Parathyroid adenoma (tissue), 2 donors: ENCODE measurements at regions not wholly inside any gene's neighbourhood (a gene's known extent, or its start where the extent isn't known, plus 50 kb on each side); places are given as distances from the start of the nearest gene placed in this dataset.

Experiments used
- H2AFZ ChIP-seq: fragments of 300-600 bp; sonication (generic); one replicate; pipeline ENCODE4 v1.7.0; 2017; ENCODE audit warnings: antibody characterized with exemption, mild to moderate bottlenecking
- H3K27ac ChIP-seq: fragments of 300-600 bp; sonication (generic); one replicate; pipeline ENCODE4 v1.7.0; 2017
- H3K27me3 ChIP-seq: fragments of 300-600 bp; sonication (generic); one replicate; pipeline ENCODE4 v1.7.0; 2017; ENCODE audit warnings: low read length; ENCODE audit not compliant: control insufficient read depth, insufficient read depth
- H3K36me3 ChIP-seq: fragments of 300-600 bp; sonication (generic); one replicate; pipeline ENCODE4 v1.7.0; 2017; ENCODE audit warnings: low read length; ENCODE audit not compliant: control insufficient read depth, insufficient read depth
- H3K4me1 ChIP-seq: fragments of 300-600 bp; sonication (generic); one replicate; pipeline ENCODE4 v1.7.0; 2017; ENCODE audit warnings: control low read depth
- H3K4me2 ChIP-seq: fragments of 300-600 bp; sonication (generic); one replicate; pipeline ENCODE4 v1.7.0; 2017; ENCODE audit warnings: low read length
- H3K4me3 ChIP-seq: fragments of 300-600 bp; sonication (generic); one replicate; pipeline ENCODE4 v1.7.0; 2017; ENCODE audit warnings: low read depth, low read length
- H3K79me2 ChIP-seq: fragments of 300-600 bp; sonication (generic); one replicate; pipeline ENCODE4 v1.7.0; 2017; ENCODE audit warnings: control low read depth
- H3K9ac ChIP-seq: fragments of 300-600 bp; sonication (generic); one replicate; pipeline ENCODE4 v1.7.0; 2017; ENCODE audit warnings: mild to moderate bottlenecking
- H3K9me3 ChIP-seq: fragments of 300-600 bp; sonication (generic); one replicate; pipeline ENCODE4 v1.7.0; 2017; ENCODE audit warnings: low read length; ENCODE audit not compliant: control insufficient read depth
- CTCF ChIP-seq: fragments of 300-600 bp; sonication (generic); IDR thresholded peaks from one replicate; pipeline ENCODE4 v1.7.0; 2017; ENCODE audit warnings: antibody characterized with exemption, mild to moderate bottlenecking
- donor health status: primary hyperparathyroidism.

DNA sequence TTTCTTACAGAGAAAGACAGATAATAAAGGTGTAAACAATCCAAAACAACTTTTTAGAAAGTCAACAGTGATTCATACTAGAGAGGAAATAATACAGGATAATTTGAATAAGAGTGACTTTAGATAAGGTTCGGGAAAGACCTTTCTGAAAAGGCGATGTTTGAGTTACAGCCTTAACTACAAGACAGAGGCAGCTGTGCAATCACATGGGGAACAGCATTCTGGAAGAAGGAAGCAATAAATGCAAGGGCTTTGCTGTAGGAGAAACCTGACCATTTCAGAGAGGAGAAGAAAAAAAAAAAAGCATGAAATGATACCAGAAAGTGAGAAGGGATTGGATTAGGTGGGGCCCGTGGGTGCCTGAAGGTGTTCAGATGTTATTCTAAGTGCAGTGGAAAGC is 200.6 kb upstream of the ATP11B start:
- no peaks in the 10 kb centered on the region for H3K9me3 ChIP-seq
- no peaks in the 10 kb centered on the region for H3K4me1 ChIP-seq
- H3K79me2 ChIP-seq, result no peaks in the 10 kb centered on the region
- no peaks in the 10 kb centered on the region for H3K36me3 ChIP-seq
- peak overlapping the region; percentile 20 for H2AFZ ChIP-seq
- no peak overlapping the region for H3K9ac ChIP-seq
- H3K27ac ChIP-seq, result no peak overlapping the region
- H3K4me3 ChIP-seq, result no peak overlapping the region
- no peak for TF ChIP-seq CTCF
- no peaks in the 10 kb centered on the region for H3K27me3 ChIP-seq
- no peak overlapping the region for H3K4me2 ChIP-seq

DNA sequence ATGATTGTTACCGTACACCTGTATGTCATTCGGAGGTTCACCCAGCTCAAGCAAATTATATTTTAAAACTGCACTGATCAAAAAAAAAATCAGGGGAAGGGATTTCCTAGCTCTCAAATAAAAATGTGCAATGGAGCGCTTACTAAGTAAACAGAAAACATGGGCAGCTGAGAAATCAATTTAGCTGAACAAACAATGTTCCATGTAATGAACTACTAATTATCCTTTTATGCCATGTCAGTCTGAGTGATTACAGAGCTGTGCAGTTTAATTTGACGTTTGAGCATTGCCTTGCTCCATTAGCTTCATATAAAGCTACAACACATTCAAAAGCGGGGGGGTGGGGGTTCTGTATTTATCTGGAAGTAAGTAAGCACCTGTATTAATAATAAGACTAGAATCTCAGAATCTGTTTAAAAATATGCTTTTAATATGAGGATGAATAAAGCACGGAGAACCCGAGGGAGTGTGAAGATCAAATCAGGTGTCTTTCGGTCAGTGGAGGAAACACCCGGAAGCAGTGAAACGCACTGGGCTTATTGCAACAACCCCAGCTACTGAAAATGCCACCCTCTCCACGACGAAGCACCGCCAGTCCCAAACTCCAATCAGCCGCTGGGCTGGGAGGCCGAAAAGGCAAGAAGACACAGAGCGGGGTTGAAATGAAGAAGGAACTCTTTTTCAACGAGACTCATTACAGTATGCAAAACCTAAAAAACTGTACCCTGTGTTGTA is 196.5 kb upstream of the ATP11B start:
- no peak overlapping the region for H3K9ac ChIP-seq
- no peaks in the 10 kb centered on the region for H3K27me3 ChIP-seq
- no peak for TF ChIP-seq CTCF
- H3K4me2 ChIP-seq, result no peak overlapping the region
- no peaks in the 10 kb centered on the region for H3K79me2 ChIP-seq
- H3K4me3 ChIP-seq, result no peak overlapping the region
- no peaks in the 10 kb centered on the region for H3K36me3 ChIP-seq
- no peak overlapping the region for H3K27ac ChIP-seq
- H3K4me1 ChIP-seq, result no peaks in the 10 kb centered on the region
- no peaks in the 10 kb centered on the region for H3K9me3 ChIP-seq
- H2AFZ ChIP-seq, result no peak overlapping the region

DNA sequence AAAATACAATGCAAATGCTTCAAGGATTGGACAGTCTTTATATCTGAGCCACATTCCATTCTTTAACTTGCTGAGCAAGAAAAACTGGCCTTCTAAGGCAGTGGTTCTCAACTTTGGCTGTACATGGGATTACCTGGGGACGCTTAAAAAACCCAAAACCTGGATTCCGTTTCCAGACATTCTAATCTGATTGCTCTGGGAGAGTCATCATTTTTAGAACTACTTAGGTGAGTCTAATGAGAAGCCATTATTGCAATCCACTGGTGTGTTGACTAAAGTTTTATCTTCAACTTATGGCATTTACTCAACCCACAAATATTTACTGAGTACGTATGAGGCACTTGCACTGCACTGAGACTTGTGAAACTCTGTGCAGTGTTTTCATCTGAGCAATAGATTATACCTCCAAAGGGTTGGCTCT is 195.7 kb upstream of the ATP11B start:
- Histone ChIP-seq H3K79me2 (no peaks in the 10 kb centered on the region), H3K4me3 (no peak overlapping the region), H2AFZ (no peak overlapping the region), H3K27ac (no peak overlapping the region), H3K36me3 (no peaks in the 10 kb centered on the region), H3K9me3 (no peaks in the 10 kb centered on the region), H3K4me2 (no peak overlapping the region), H3K27me3 (no peaks in the 10 kb centered on the region), H3K4me1 (no peaks in the 10 kb centered on the region), H3K9ac (no peak overlapping the region)
- TF ChIP-seq CTCF, result no peak

DNA sequence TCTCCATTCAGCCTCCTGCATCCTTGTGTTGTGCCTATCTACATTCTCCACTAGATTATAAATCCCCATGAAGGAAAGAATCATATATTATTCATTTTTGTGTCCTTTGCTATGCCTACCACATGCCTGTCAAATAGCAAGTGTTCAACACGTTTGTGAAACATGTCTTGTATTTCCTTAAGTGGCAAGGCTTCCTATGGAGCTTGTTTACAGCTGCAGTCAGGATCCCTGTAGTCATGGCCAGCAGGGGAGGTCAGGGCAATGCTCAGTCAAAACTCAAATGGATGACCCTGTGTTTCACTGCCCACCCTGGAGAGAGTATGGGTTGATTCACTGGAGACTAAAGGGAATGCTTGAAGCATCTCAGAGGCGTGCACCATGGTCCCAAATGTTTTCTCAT is 191.7 kb upstream of the ATP11B start:
- Histone ChIP-seq H2AFZ (no peak overlapping the region), H3K9me3 (no peaks in the 10 kb centered on the region), H3K36me3 (no peaks in the 10 kb centered on the region), H3K27me3 (no peaks in the 10 kb centered on the region), H3K4me3 (no peak overlapping the region), H3K4me2 (no peak overlapping the region), H3K9ac (no peak overlapping the region), H3K27ac (no peak overlapping the region), H3K4me1 (peaks cover 12% of the 10 kb centered on the region), H3K79me2 (no peaks in the 10 kb centered on the region)
- no peak for TF ChIP-seq CTCF

DNA sequence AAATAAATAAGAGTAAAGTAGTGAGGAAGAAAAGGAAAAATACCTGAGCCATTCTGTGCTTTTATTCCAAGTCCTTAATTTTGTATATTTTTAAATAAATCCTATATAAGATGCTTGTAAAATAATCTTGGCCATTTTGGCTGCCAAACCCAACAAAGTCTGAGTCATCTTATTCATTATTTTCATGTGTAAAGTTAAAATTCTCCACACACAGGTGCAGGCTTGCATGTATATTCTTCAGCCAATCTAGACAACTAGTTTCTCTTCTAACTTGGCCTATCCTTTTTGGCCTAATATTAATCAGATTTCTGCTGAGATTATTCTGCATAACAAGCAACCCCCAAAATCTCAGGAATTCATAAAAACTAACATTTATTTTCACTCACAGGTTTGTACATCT is 189.8 kb upstream of the ATP11B start:
- Histone ChIP-seq H3K4me1 (peaks cover 16% of the 10 kb centered on the region), H3K27ac (no peak overlapping the region), H2AFZ (peak overlapping the region; percentile 67), H3K79me2 (no peaks in the 10 kb centered on the region), H3K27me3 (no peaks in the 10 kb centered on the region), H3K9me3 (no peaks in the 10 kb centered on the region), H3K9ac (no peak overlapping the region), H3K36me3 (no peaks in the 10 kb centered on the region), H3K4me2 (peak overlapping the region; percentile 26), H3K4me3 (no peak overlapping the region)
- no peak for TF ChIP-seq CTCF
